ENCODE measurements at regions not wholly inside any gene's neighbourhood (a gene's known extent, or its start where the extent isn't known, plus 50 kb on each side); places are given as distances from the start of the nearest gene placed in this dataset.
"Not testable (repeated sequence)": the region's sequence is repeated elsewhere in the genome, so short reads cannot be mapped to it uniquely, and the experiment has no call there.

- TF ChIP-seq ZNF274 (IDR thresholded peaks at IDR 0.05; ENCODE audit: low read depth, low read length); YY1 (IDR thresholded peaks at IDR 0.05; ENCODE audit: insufficient read depth, insufficient read length); SUZ12 (IDR thresholded peaks at IDR 0.05; ENCODE audit: extremely low read depth, insufficient read depth, insufficient read length): not testable (repeated sequence)
Measured at GRCh38 chr16:10290467-10291105, 95.3 kb upstream of the ATF7IP2 start.

Measured in NT2/D1 (cell line).